Stimulated activated CD4-positive, alpha-beta T cell treated with anti-CD3 and anti-CD28 coated beads, Interleukin-4, amount 100 ng/mL, for 1 hour (primary cell): ENCODE measurements at regions not wholly inside any gene's neighbourhood (a gene's known extent, or its start where the extent isn't known, plus 50 kb on each side); places are given as distances from the start of the nearest gene placed in this dataset.
"Not testable (repeated sequence)": the region's sequence is repeated elsewhere in the genome, so short reads cannot be mapped to it uniquely, and the experiment has no call there.

ENCODE experiments used
- DNase-seq: peaks from one replicate; pipeline ENCODE4 v3.0.0-alpha.2; 2020

DNA sequence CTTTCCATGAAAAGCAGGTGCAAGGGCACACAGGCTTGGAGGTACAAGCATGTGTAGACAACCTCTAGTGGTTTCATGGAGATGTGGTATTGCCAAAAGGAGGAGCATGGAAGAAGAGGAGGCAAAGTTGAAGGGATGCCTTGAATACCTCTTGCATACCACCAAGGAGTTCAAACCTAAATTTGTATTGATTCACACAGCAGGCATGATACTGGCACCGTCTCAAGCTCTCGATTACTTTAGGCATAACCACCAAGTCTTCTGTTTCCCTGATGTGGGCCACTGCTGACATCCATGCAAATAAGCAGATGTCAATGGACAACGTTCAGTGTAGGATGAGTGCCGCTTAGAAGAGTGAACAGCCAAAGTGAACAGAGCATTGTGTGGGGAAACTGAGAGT lies 87.1 kb downstream of the SCN11A start:
- DNase-seq, result no peak

DNA sequence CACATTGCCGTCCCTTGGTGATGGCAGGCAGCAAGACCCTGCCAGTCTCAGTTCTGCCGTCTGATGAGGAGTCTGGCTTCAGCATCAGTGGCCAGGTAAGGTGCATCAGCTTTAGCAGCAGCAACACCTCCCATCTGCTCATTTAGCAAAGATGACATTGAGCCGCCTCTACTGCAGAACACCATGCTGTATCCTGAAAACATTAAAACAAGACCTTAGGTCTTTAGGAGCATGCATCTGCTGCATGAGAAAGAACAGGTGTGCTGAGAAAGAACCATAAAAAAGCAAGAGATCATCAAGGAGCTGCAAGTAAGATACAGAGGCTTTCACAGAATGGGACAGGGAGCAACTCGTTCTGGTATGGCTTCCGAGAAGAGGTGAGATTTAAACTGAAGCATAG lies 87.5 kb downstream of the SCN11A start:
- no peak for DNase-seq

DNA sequence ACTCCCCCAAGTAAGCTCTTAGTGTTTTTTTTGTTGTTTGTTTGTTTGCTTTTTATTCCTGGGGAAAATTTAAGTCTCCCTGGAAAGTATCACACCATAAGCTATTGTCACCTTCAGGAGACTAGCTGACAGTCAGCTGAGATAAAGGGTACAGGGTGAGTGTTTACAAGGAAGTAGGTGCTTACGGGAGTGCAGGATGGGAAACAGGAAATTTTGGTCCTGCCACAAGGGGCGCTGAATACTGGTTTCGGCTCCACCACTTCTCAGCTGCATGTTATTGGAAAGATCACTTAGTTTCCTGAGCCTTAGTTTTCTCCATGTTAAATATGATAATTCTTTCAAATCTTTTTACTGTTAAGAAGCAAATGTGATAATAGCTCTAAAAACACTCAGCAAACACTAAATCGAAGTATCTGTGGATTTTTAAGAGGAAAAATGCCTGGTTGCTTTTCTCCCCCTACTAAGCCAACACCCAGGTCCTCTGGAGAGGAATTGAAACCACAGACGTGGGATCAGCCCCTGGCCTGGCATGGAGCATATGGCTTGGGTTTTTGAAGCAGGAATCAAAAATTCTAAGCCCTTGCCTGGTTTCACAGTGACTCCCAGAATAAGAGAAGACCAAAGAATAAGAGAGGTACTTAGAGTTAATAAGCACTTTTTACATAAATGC lies 90.7 kb downstream of the SCN11A start:
- DNase-seq, result peak; percentile 4

DNA sequence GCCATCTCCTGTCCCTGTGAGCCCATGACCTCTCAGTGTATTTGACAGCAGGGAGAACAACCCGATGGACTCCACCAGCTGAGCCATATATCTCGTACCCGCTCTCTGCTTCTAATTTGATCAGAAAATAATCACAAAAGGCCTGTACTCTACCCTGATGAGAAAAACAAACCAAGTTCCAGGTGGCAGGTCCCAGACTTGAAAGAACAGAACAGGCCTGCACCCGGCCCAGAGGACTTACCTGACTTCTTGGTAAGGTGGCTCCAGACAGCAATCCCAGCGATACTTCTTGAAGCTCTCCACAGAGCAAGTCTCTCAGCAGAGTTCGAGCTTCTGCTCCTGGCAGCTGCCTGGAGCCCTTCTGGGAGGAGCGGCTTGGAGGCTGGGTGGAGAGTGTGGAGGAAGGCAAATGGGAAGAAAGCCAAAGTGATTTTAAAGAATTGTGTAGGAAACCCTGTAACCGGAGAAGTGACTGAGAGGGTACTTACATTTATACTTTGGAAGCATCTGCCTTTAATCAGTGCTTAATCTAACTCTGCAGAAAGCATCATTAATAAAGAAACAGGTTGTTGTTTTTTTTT lies 91.6 kb downstream of the SCN11A start:
- no peak for DNase-seq

DNA sequence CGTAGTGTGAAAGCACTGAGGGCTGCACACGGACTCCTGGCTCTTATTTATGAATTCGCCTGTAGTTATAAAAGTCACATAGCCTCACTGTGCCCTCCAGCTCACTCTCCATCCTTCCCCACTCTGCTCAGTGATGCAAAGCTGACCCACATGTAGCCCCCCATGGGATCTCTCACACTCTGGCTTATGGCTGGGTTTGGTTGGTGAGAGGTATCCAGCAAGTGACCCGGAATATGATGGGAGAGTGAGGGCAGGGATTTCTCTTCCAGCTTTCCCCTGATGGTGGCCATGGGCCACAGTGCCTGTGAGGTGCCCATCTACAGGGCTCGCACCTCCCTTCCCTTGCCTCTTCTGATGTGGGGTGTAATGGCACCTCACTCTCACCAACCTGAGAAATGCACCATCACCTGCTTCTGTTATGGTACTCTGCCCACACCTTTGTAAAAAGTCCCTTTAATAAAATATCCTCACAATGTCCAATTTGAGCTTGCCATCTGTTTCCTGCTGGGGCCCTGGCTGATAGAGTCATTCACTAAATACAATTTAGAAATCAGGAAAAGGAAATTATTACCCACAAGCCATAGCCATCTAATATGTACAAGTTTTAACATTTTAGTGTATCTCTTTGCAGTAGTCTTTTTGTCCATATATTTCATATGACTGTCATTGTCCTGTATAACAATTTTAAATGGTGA lies 93.6 kb downstream of the SCN11A start:
- no peak for DNase-seq

DNA sequence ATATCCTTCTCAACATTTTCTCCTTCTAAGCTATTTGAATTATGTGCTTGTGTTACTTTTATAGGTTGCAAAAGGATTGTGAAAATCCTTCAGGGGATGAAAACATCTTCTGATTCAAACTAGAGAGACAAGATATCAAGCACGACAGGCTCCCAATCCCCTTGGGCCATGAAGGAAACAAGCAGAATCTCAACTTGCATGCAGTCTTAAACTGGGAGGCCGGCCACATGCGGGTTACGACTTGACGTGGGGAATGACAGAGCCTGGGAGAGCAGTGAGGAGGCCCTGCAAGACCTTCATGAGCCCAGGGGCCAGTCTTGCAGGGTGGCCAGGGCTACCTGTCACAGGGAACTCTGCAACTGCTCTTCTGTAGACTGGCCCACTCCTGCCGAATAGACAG lies 94.4 kb downstream of the SCN11A start:
- DNase-seq, result no peak

DNA sequence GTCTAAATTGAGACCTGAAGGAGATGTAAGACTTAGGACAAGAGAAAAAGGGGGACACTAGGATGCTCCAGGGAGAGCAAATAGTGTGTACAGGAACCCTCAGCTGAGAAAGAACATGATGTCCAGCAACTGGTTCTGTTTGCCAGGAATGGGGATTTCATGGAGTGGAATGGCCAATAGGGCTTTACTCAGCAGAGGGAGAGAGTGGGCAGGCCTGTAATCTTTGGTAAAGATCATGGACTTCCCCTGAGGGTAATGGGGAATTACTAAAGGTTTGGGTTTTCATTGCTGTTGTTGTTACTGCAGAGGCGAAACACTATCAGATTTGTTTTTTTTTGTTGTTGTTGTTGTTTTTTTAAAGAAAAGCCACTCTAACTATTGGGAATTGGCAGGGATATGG lies 99.0 kb downstream of the SCN11A start:
- DNase-seq, result no peak

DNA sequence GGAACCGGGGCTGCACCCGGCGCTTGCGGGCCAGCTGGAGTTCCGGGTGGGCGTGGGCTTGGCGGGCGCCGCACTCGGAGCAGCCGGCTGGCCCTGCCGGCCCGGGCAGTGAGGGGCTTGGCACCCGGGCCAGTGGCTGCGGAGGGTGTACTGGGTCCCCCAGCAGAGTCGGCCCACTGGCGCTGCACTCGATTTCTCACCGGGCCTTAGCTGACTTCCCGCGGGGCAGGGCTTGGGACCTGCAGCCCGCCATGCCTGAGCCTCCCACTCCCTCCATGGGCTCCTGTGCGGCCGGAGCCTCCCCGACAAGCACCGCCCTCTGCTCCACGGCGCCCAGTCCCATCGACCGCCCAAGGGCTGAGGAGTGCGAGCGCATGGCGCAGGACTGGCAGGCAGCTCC lies 100.6 kb downstream of the SCN11A start:
- not testable (repeated sequence) for DNase-seq

DNA sequence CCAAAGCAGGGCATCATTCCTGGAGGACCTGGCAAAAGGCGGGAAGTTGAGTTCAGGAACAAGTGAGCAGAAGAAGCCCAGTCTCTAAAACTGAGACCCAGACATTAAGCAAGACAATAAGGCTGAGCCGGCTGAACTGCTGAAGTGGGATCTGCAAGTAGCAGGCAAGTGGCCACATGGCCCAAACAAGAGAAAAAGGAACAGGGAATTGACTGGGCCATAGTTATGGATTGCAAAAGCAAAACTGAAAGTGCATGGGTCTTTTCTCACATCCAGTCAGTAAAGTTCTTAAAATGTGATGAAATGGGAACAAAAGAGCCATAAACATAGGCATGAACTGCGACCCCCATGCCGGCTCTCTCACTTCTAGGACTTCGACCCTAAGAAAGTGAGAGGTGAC lies 101.2 kb downstream of the SCN11A start:
- DNase-seq, result no peak

DNA sequence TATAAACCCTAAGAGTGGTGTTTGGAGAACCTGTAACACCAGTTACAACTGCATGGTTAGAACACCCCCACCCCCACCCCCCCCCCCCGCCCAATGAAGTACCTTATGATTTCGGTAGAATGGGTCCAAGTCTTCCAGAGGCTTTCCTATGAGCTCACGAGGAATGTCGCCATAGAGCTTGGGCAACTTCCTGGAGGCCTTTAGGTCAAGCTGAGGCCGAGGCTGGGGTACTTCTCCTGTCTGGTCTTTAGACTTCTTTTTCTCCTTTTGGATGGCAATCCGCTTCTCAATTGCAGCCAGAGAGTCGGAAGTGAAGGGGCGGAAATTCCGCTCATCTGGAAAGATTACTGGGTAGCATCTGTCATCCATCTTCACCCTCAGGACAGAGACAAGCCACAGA lies 101.8 kb downstream of the SCN11A start:
- DNase-seq, result no peak

DNA sequence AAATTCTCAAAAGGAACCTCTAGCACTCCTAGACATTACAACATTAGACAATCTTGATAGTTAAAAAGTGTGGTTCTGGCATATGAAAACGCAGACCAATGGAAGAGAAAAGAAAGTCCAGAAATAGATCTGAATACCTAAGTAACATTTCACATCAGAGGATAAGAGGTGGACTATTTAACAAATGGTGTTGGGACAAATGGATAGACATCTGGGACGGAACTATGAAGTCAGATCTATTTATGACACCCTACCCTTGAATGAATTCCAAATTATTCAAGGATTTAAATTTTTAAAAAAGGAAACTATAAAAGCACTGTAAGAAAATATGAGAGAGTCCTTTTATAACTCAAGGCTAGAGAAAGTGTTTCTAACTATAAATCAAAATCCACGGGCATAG lies 111.3 kb downstream of the SCN11A start:
- DNase-seq, result no peak

DNA sequence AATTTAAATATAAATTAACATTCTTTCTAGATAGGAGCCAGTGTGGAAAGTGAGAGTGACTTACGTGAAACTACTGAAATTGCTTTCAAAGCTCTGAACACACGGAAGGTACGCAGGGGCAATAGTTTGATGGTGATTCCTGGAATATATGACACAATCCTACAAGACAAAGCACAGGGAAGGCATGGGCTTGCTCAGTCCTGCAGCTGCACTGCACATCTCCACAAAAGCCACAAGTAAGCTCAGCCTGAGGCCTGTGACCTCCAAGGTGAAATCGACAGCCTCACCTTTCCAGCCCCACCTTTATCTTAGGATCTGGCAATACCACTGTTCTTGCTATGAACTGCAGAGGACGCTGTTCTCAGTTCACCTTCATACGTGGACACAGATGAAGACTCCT lies 109.3 kb upstream of the SCN10A start:
- no peak for DNase-seq

DNA sequence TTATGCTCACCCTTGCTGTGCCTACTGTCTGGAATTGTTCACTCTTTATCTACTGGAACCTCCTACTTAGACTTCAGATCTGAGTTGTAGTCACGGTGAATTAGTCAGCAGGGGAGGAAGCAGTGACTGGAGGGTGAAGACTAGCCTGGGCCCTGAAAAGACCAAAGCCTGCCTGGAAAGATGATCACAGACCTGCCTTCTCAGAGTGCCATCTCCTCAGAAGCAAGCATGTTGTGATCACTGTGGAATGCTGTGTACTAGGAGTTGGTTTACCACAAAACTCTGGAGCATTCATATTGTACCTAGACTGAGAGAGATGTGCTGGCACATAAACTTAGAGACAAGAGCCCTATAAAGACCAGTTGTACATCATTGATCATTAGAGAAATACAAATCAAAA lies 100.7 kb upstream of the SCN10A start:
- DNase-seq, result no peak

DNA sequence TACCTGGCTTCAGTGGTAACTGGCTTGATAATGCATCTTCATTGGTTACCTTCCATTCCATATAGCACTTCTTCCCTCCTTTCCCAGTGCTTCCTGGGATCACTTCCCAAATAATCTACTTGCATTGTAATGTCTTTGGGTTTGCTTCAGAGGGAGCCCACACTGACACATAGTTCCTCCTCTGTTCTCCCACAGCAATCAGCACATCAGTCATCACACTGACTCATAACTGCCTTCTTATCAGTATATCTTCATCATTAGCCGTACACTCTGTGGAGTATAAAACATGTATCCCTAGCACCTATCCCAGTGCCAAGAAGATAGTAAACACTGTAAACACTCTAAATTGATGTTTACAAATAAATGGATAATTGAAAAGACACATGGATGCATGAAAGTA lies 91.4 kb upstream of the SCN10A start:
- DNase-seq, result no peak

DNA sequence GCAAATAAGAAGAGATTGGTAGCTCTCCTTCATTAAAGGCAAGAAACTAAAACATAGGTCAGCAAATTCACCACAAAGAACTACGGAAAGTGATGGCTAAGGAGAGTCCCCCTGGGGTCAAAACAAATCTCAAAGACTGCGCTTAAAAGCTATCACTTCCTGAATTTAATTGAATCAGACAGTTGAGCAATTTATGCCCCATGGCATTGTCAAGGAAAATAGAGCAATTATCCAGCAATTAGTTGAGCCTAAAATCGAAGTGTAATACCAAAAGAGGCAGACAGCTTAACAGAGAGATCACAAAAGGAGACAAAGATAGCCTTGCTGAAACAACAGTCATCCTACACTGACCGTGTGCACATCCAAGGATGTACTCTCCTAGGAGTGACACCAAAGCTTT lies 74.4 kb upstream of the SCN10A start:
- DNase-seq, result no peak

DNA sequence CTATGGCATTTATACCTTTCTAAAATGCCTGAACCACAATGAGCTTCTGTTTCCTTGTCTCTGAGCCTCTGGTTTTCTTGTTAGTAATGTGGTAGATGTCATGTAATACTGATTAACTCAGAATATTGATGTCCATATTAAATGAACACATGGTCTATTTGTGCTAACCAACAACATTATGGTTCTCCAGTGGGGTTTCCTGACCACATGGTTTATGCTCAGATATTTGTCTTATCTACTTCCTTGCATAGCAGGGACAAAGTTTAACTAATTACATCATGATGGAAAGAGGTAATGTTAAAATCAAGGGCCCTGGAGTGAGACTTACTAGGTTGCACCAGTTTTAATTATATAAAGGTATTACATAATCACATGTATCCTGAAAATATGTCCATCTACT lies 62.6 kb upstream of the SCN10A start:
- DNase-seq, result no peak
